ENCODE measurements at regions not wholly inside any gene's neighbourhood (a gene's known extent, or its start where the extent isn't known, plus 50 kb on each side); places are given as distances from the start of the nearest gene placed in this dataset.

DNA sequence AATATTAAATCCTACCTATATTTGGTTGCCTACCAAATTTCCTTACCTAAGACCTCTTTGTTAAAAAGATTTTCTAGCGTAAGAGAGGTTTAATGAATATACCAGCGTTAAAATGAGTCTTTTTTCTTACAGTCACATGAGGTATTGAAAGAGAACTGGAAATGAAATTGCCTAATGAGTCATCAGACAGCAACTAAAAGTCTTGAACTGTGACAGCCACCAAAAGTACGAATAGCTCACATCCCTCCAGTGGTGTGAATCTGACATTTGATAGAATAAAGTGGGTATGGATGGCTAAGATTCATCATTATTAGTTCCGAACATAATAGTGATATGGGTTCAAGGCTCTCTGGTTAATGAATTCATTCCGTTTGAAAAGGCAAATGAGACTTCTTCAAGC, 1297.3 kb downstream of the AACS start:
- H3K4me3 ChIP-seq (ENCODE audit: low read length) = no peak overlapping the region
- H3K4me1 ChIP-seq (ENCODE audit: insufficient read depth, low read length) = no peaks in the 10 kb centered on the region
- H3K9me3 ChIP-seq (ENCODE audit: low read length) = no peaks in the 10 kb centered on the region
- H3K36me3 ChIP-seq (ENCODE audit: insufficient read depth, low read length) = no peaks in the 10 kb centered on the region
- H2AFZ ChIP-seq (ENCODE audit: low read depth, low read length) = no peak overlapping the region
- no peaks in the 10 kb centered on the region for H3K27me3 ChIP-seq (ENCODE audit: insufficient read depth, low read length)

DNA sequence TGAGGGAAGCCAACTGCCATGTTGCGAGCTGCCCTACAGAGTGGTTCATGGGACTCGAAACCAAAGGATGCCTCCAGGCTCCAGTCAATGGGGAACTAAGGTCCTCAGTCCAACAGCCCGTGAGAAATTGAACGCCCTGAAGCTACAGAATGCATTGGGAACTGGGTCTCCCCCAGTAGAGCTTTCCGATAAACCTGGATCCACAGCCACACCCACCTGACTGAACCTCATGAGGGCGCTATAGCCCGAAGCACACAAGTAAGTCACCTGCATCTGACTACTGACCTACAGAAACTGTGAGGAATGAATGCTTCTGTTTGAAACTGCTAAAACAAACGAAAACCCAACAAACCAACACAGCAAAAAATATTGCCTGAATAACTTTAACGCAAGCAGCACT, 1297.7 kb downstream of the AACS start:
- H3K4me3 ChIP-seq (ENCODE audit: low read length) = no peak overlapping the region
- no peaks in the 10 kb centered on the region for H3K4me1 ChIP-seq (ENCODE audit: insufficient read depth, low read length)
- H3K9me3 ChIP-seq (ENCODE audit: low read length) = no peaks in the 10 kb centered on the region
- H2AFZ ChIP-seq (ENCODE audit: low read depth, low read length) = no peak overlapping the region
- no peaks in the 10 kb centered on the region for H3K27me3 ChIP-seq (ENCODE audit: insufficient read depth, low read length)
- no peaks in the 10 kb centered on the region for H3K36me3 ChIP-seq (ENCODE audit: insufficient read depth, low read length)

GRCh38 chr12:126369487-126370463, 1304.5 kb downstream of the AACS start:
- no peak overlapping the region for H2AFZ ChIP-seq (ENCODE audit: low read depth, low read length)
- no peaks in the 10 kb centered on the region for H3K4me1 ChIP-seq (ENCODE audit: insufficient read depth, low read length)
- no peaks in the 10 kb centered on the region for H3K27me3 ChIP-seq (ENCODE audit: insufficient read depth, low read length)
- no peaks in the 10 kb centered on the region for H3K9me3 ChIP-seq (ENCODE audit: low read length)
- H3K4me3 ChIP-seq (ENCODE audit: low read length) = no peak overlapping the region
- H3K36me3 ChIP-seq (ENCODE audit: insufficient read depth, low read length) = no peaks in the 10 kb centered on the region

DNA sequence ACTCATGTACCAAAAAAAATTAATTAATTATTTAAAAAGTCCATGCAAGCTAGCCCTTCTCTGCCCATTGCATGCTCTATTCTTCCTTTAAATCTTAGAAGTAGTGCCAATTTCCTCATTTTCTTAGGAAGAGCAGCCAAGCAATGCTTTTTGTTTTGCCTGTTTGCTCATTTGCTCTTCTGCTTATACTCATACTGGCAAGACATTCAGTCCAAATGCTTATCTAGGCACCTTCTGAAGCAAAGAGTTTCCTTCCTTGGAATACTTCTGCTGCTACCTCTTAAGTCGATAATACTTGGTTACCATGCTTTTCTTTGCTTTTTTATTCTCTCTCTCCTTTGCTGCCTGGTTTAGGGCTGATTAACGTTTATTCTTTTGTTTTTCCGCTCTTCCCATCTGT, 1318.3 kb downstream of the AACS start:
- Histone ChIP-seq H3K4me3 (ENCODE audit: low read length) (no peak overlapping the region), H3K4me1 (ENCODE audit: insufficient read depth, low read length) (no peaks in the 10 kb centered on the region), H2AFZ (ENCODE audit: low read depth, low read length) (no peak overlapping the region), H3K36me3 (ENCODE audit: insufficient read depth, low read length) (no peaks in the 10 kb centered on the region), H3K9me3 (ENCODE audit: low read length) (no peaks in the 10 kb centered on the region), H3K27me3 (ENCODE audit: insufficient read depth, low read length) (no peaks in the 10 kb centered on the region)

- Histone ChIP-seq H3K27me3 (ENCODE audit: insufficient read depth, low read length) (no peaks in the 10 kb centered on the region), H2AFZ (ENCODE audit: low read depth, low read length) (no peak overlapping the region), H3K36me3 (ENCODE audit: insufficient read depth, low read length) (no peaks in the 10 kb centered on the region), H3K4me3 (ENCODE audit: low read length) (no peak overlapping the region), H3K9me3 (ENCODE audit: low read length) (no peaks in the 10 kb centered on the region), H3K4me1 (ENCODE audit: insufficient read depth, low read length) (no peaks in the 10 kb centered on the region)
Measured at GRCh38 chr12:126384026-126384564, 1318.9 kb downstream of the AACS start.

DNA sequence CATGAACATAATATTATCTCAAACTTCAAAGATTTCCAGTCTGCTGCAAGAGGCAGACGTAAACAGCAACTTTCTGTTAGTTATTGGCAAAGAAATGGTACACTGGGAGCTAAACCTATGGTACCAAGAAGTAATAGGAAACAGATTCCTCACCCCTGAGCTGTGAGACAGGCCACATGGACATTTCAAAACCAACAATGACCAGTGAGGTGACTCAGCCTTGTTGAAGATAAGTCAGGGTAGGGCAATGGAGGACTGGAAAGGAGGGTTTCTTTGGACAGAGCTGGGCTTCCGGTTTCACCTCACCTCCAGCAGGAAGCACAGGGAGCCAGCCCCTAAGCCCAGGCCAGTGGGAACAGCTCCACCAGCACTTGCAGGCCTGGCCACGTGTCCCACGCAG, 1320.5 kb downstream of the AACS start:
- Histone ChIP-seq H3K36me3 (ENCODE audit: insufficient read depth, low read length) (no peaks in the 10 kb centered on the region), H2AFZ (ENCODE audit: low read depth, low read length) (no peak overlapping the region), H3K4me3 (ENCODE audit: low read length) (no peak overlapping the region), H3K4me1 (ENCODE audit: insufficient read depth, low read length) (no peaks in the 10 kb centered on the region), H3K27me3 (ENCODE audit: insufficient read depth, low read length) (no peaks in the 10 kb centered on the region), H3K9me3 (ENCODE audit: low read length) (no peaks in the 10 kb centered on the region)

GRCh38 chr12:126389220-126389841, 1324.1 kb downstream of the AACS start:
- Histone ChIP-seq H3K9me3 (ENCODE audit: low read length) (no peaks in the 10 kb centered on the region), H2AFZ (ENCODE audit: low read depth, low read length) (no peak overlapping the region), H3K4me1 (ENCODE audit: insufficient read depth, low read length) (no peaks in the 10 kb centered on the region), H3K27me3 (ENCODE audit: insufficient read depth, low read length) (no peaks in the 10 kb centered on the region), H3K36me3 (ENCODE audit: insufficient read depth, low read length) (no peaks in the 10 kb centered on the region), H3K4me3 (ENCODE audit: low read length) (no peak overlapping the region)

- Histone ChIP-seq H3K4me1 (ENCODE audit: insufficient read depth, low read length) (no peaks in the 10 kb centered on the region), H3K27me3 (ENCODE audit: insufficient read depth, low read length) (no peaks in the 10 kb centered on the region), H3K36me3 (ENCODE audit: insufficient read depth, low read length) (no peaks in the 10 kb centered on the region), H3K9me3 (ENCODE audit: low read length) (no peaks in the 10 kb centered on the region), H3K4me3 (ENCODE audit: low read length) (no peak overlapping the region), H2AFZ (ENCODE audit: low read depth, low read length) (no peak overlapping the region)
Measured at GRCh38 chr12:126389961-126390360, 1324.7 kb downstream of the AACS start.

- no peak overlapping the region for H2AFZ ChIP-seq (ENCODE audit: low read depth, low read length)
- H3K9me3 ChIP-seq (ENCODE audit: low read length) = no peaks in the 10 kb centered on the region
- no peak overlapping the region for H3K4me3 ChIP-seq (ENCODE audit: low read length)
- H3K36me3 ChIP-seq (ENCODE audit: insufficient read depth, low read length) = no peaks in the 10 kb centered on the region
- no peaks in the 10 kb centered on the region for H3K27me3 ChIP-seq (ENCODE audit: insufficient read depth, low read length)
- H3K4me1 ChIP-seq (ENCODE audit: insufficient read depth, low read length) = no peaks in the 10 kb centered on the region
Measured at GRCh38 chr12:126390969-126391566, 1325.8 kb downstream of the AACS start.

GRCh38 chr12:126396536-126396935, 1331.3 kb downstream of the AACS start:
- Histone ChIP-seq H3K9me3 (ENCODE audit: low read length) (no peaks in the 10 kb centered on the region), H3K36me3 (ENCODE audit: insufficient read depth, low read length) (no peaks in the 10 kb centered on the region), H3K4me1 (ENCODE audit: insufficient read depth, low read length) (no peaks in the 10 kb centered on the region), H3K4me3 (ENCODE audit: low read length) (no peak overlapping the region), H3K27me3 (ENCODE audit: insufficient read depth, low read length) (no peaks in the 10 kb centered on the region), H2AFZ (ENCODE audit: low read depth, low read length) (no peak overlapping the region)

- no peaks in the 10 kb centered on the region for H3K4me1 ChIP-seq (ENCODE audit: insufficient read depth, low read length)
- no peaks in the 10 kb centered on the region for H3K36me3 ChIP-seq (ENCODE audit: insufficient read depth, low read length)
- no peaks in the 10 kb centered on the region for H3K27me3 ChIP-seq (ENCODE audit: insufficient read depth, low read length)
- no peaks in the 10 kb centered on the region for H3K9me3 ChIP-seq (ENCODE audit: low read length)
- no peak overlapping the region for H3K4me3 ChIP-seq (ENCODE audit: low read length)
- H2AFZ ChIP-seq (ENCODE audit: low read depth, low read length) = no peak overlapping the region
Measured at GRCh38 chr12:126397071-126397581, 1331.9 kb downstream of the AACS start.

DNA sequence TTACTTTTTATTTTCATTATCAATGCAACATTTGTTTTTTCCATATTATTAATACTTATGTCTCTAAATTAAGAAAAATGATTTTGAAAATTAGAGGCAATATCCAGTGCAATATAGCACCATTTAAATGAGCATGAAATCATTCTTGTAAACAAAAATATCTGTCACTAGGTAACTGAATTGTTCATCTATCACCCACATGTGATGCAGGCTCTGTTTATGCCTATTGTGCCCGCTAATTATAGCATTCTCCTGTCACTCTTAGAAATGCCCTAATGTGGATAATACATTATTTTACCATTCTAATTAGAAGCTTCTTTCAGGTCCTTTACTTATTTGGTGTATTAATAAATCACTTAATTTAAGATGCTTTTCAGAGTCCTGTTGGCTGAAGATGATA, 1332.4 kb downstream of the AACS start:
- no peaks in the 10 kb centered on the region for H3K36me3 ChIP-seq (ENCODE audit: insufficient read depth, low read length)
- H2AFZ ChIP-seq (ENCODE audit: low read depth, low read length) = no peak overlapping the region
- no peaks in the 10 kb centered on the region for H3K27me3 ChIP-seq (ENCODE audit: insufficient read depth, low read length)
- no peak overlapping the region for H3K4me3 ChIP-seq (ENCODE audit: low read length)
- H3K4me1 ChIP-seq (ENCODE audit: insufficient read depth, low read length) = no peaks in the 10 kb centered on the region
- no peaks in the 10 kb centered on the region for H3K9me3 ChIP-seq (ENCODE audit: low read length)

DNA sequence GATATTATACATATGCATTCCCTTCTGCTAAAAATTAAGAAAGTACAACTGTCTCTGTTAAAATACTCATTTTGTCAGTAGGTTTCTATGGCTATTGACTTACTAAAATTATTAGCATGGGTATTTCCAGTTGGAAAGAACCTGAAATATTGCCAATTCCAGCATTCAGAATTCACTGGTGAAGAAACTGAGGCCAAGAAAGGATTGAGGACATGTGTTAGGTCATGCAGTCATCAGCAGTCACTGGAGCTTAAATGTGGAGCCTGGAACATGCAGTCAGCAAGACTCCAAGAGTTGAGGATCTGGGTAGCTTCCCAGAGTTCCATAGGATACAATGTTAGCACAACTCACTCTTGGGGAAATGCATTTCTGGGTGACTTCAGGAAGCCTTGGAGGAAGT, 1335.6 kb downstream of the AACS start:
- Histone ChIP-seq H3K4me1 (ENCODE audit: insufficient read depth, low read length) (no peaks in the 10 kb centered on the region), H3K27me3 (ENCODE audit: insufficient read depth, low read length) (no peaks in the 10 kb centered on the region), H3K4me3 (ENCODE audit: low read length) (no peak overlapping the region), H3K9me3 (ENCODE audit: low read length) (no peaks in the 10 kb centered on the region), H3K36me3 (ENCODE audit: insufficient read depth, low read length) (no peaks in the 10 kb centered on the region), H2AFZ (ENCODE audit: low read depth, low read length) (no peak overlapping the region)
